B cell (primary cell): ENCODE measurements at regions not wholly inside any gene's neighbourhood (a gene's known extent, or its start where the extent isn't known, plus 50 kb on each side); places are given as distances from the start of the nearest gene placed in this dataset.

Source experiments
- ATAC-seq: fragments of 200-7000 bp; cut with Tn5 transposase; one replicate; pipeline ENCODE4 v1.10.0; 2021; ENCODE audit warnings: low read depth, mild to moderate bottlenecking, moderate number of reproducible peaks, moderate library complexity
- CTCF ChIA-PET: fragments of 350-600 bp; sonication (Branson Sonifier 250); formaldehyde crosslinking; loops from one replicate; lab custom pipeline; 2021; ENCODE audit warnings: antibody characterized with exemption, inconsistent platforms; lab: Charles Lee
- POLR2A ChIA-PET: fragments of 350-600 bp; sonication (Branson Sonifier 250); formaldehyde crosslinking; loops from one replicate; lab custom pipeline; 2021; ENCODE audit warnings: antibody characterized with exemption; lab: Charles Lee
- DNase-seq: peaks from one replicate; pipeline ENCODE4 v3.0.0; 2013
- H2AFZ ChIP-seq: 2 replicates; pipeline ENCODE4 v1.6.1; 2012; ENCODE audit warnings: mild to moderate bottlenecking, low read depth, low read length; ENCODE audit not compliant: insufficient read depth, poor library complexity, severe bottlenecking
- H3K27ac ChIP-seq, 2 donors: 1 replicate in 1 of 2; 2 replicates in 1 of 2; pipeline ENCODE4 v1.5.1; 2012 to 2013; ENCODE audit warnings: low read length in 2 of 2, mild to moderate bottlenecking in 2 of 2, moderate library complexity in 1 of 2
- H3K27me3 ChIP-seq, 4 experiments: fragments of 200-600 bp in 1 of 4; sonication (generic) in 1 of 4; replicated peaks in 1 of 4; 1 replicate in 2 of 4; 2 replicates in 2 of 4; pipeline versions ENCODE4 v1.6.1 to v1.7.0; 2013 to 2016; ENCODE audit warnings: low read length in 3 of 4, mild to moderate bottlenecking in 2 of 4, mixed read lengths in 1 of 4, moderate library complexity in 1 of 4; ENCODE audit not compliant: insufficient read depth in 4 of 4, control insufficient read depth in 3 of 4; ENCODE audit errors: control extremely low read depth in 1 of 4
- H3K36me3 ChIP-seq, 2 experiments: replicated peaks in 1 of 2; 1 replicate in 1 of 2; 2 replicates in 1 of 2; pipeline versions ENCODE4 v1.6.1 to v1.7.1; 2013; ENCODE audit warnings: low read length in 1 of 2; ENCODE audit not compliant: insufficient read depth in 2 of 2, control insufficient read depth in 1 of 2; ENCODE audit errors: control extremely low read depth in 1 of 2, extremely low read depth in 1 of 2
- H3K4me1 ChIP-seq, 2 donors: fragments of 200-600 bp in 1 of 2; sonication (generic) in 1 of 2; 1 replicate in 1 of 2; 2 replicates in 1 of 2; pipeline versions ENCODE4 v1.5.1 to v1.6.1; 2013 to 2017; ENCODE audit warnings: low read length in 2 of 2; ENCODE audit not compliant: control insufficient read depth in 2 of 2, insufficient read depth in 2 of 2
- H3K4me2 ChIP-seq: replicated peaks from 2 replicates; pipeline ENCODE3; 2012; ENCODE audit warnings: mild to moderate bottlenecking, low read depth, low read length; ENCODE audit not compliant: poor library complexity, severe bottlenecking
- H3K4me3 ChIP-seq, 5 experiments: fragments of 200-600 bp in 1 of 5; sonication (generic) in 1 of 5; 1 replicate in 3 of 5; 2 replicates in 2 of 5; pipeline versions ENCODE4 v1.5.1 to v1.7.0; 2011 to 2016; ENCODE audit warnings: low read length in 4 of 5, mild to moderate bottlenecking in 4 of 5, low read depth in 2 of 5, control low read depth in 1 of 5, moderate library complexity in 1 of 5; ENCODE audit not compliant: insufficient read depth in 1 of 5; ENCODE audit errors: control extremely low read depth in 1 of 5, extremely low read depth in 1 of 5
- H3K79me2 ChIP-seq: fragments of 200-600 bp; sonication (generic); one replicate; pipeline ENCODE4 v1.6.0; 2016; ENCODE audit warnings: low read length; ENCODE audit not compliant: control insufficient read depth, insufficient read depth
- H3K9ac ChIP-seq: fragments of 200-600 bp; sonication (generic); 2 replicates; pipeline ENCODE4 v1.6.1; 2017; ENCODE audit warnings: mild to moderate bottlenecking, low read length, moderate library complexity
- H3K9me3 ChIP-seq, 3 donors: one replicate each; pipeline versions ENCODE4 v1.6.1 to v1.7.1; 2013; ENCODE audit warnings: low read length in 2 of 3; ENCODE audit not compliant: control insufficient read depth in 2 of 3, insufficient read depth in 1 of 3; ENCODE audit errors: control extremely low read depth in 1 of 3
- H4K20me1 ChIP-seq: 2 replicates; pipeline ENCODE4 v1.6.0; 2012; ENCODE audit warnings: mild to moderate bottlenecking, low read length; ENCODE audit not compliant: insufficient read depth, control insufficient read depth, poor library complexity, severe bottlenecking
- H3K27ac Mint-ChIP-seq: one replicate; pipeline ENCODE4 v1.8.0; 2021; ENCODE audit warnings: mixed read lengths
- H3K27me3 Mint-ChIP-seq: one replicate; pipeline ENCODE4 v1.8.0; 2021; ENCODE audit warnings: mixed read lengths
- H3K4me1 Mint-ChIP-seq: one replicate; pipeline ENCODE4 v1.8.0; 2021; ENCODE audit warnings: mixed read lengths
- H3K4me3 Mint-ChIP-seq: one replicate; pipeline ENCODE4 v1.8.0; 2021; ENCODE audit warnings: mixed read lengths
- H3K9me3 Mint-ChIP-seq: one replicate; pipeline ENCODE4 v1.8.0; 2022; ENCODE audit warnings: mixed read lengths; ENCODE audit not compliant: insufficient read depth
- CTCF ChIP-seq: fragments of 200-600 bp; IDR thresholded peaks from one replicate; pipeline ENCODE4 v1.8.0; 2022; ENCODE audit warnings: antibody characterized with exemption, mild to moderate bottlenecking
- EZH2 ChIP-seq: IDR thresholded peaks from 2 replicates; pipeline ENCODE4 v1.6.1; 2012; ENCODE audit warnings: borderline replicate concordance, low read depth, mild to moderate bottlenecking, moderate library complexity, low read length; ENCODE audit not compliant: insufficient read depth, poor library complexity, severe bottlenecking
- WGBS: methylation state at CpG from one replicate; pipeline ENCODE4 v1.1.5; 2013; ENCODE audit warnings: missing lambda C conversion rate; ENCODE audit not compliant: insufficient coverage; 5-methylcytosine and 5-hydroxymethylcytosine counted together
- intact Hi-C: fragments of 100-400 bp; cut with micrococcal nuclease; formaldehyde crosslinking; loops from one replicate; pipeline ENCODE4 v1.10.0; 2022

- Histone ChIP-seq H3K4me3 (no peak overlapping the region), H3K4me1 (no peaks in the 10 kb centered on the region), H3K79me2 (no peaks in the 10 kb centered on the region), H3K9ac (no peak overlapping the region), H3K4me2 (no peak overlapping the region), H3K9me3 (peaks cover 0 to 4% (median 4%) of the 10 kb centered on the region in 3 donors), H4K20me1 (no peaks in the 10 kb centered on the region), H3K27me3 (no peaks in the 10 kb centered on the region), H3K27ac (no peak overlapping the region), H3K36me3 (no peaks in the 10 kb centered on the region), H2AFZ (no peak overlapping the region)
- no peaks in the 10 kb centered on the region for H3K9me3 Mint-ChIP-seq
- ATAC-seq, result no peak
- H3K27ac Mint-ChIP-seq, result no peak overlapping the region
- H3K4me3 Mint-ChIP-seq, result no peak overlapping the region
- 60% methylated on average over 1 of the region's 3 CpGs for WGBS
- TF ChIP-seq EZH2, result no peak
- TF ChIP-seq CTCF, result no peak
- DNase-seq, result no peak
- no peaks in the 10 kb centered on the region for H3K27me3 Mint-ChIP-seq
- ChIA-PET CTCF (interaction anchor here (0.6 kb wide), 1 partner anchor 91 kb away, joined by 3 read pairs; no protein-coding TSS in a partner anchor), POLR2A (no interaction called here)
- intact Hi-C loops, result no loop called here
- H3K4me1 Mint-ChIP-seq, result no peaks in the 10 kb centered on the region
Observed at GRCh38 chr3:31047673-31048072, 153.2 kb upstream of the GADL1 start.

GRCh38 chr3:31048143-31048542 is 153.7 kb upstream of the GADL1 start:
- Mint-ChIP-seq H3K27me3 (no peaks in the 10 kb centered on the region), H3K9me3 (no peaks in the 10 kb centered on the region), H3K4me3 (no peak overlapping the region), H3K4me1 (no peaks in the 10 kb centered on the region), H3K27ac (no peak overlapping the region)
- H3K9me3 ChIP-seq, result peaks cover 0 to under 1% (median 0%) of the 10 kb centered on the region in 3 donors
- TF ChIP-seq CTCF (no peak), EZH2 (no peak)
- no peaks in the 10 kb centered on the region for H3K36me3 ChIP-seq
- CTCF ChIA-PET, result interaction anchor here (0.6 kb wide), 1 partner anchor 90 kb away, joined by 3 read pairs; no protein-coding TSS in a partner anchor
- no peak overlapping the region for H3K4me3 ChIP-seq
- no peaks in the 10 kb centered on the region for H4K20me1 ChIP-seq
- POLR2A ChIA-PET, result no interaction called here
- no peak overlapping the region for H3K4me2 ChIP-seq
- DNase-seq (no peak), ATAC-seq (no peak)
- H3K27me3 ChIP-seq, result no peaks in the 10 kb centered on the region
- H3K9ac ChIP-seq, result no peak overlapping the region
- no peaks in the 10 kb centered on the region for H3K4me1 ChIP-seq
- H3K79me2 ChIP-seq, result no peaks in the 10 kb centered on the region
- H2AFZ ChIP-seq, result no peak overlapping the region
- H3K27ac ChIP-seq, result no peak overlapping the region
- intact Hi-C loops, result no loop called here
- no CpG with 5 or more reads among the region's 2 CpGs for WGBS
